GM19455 (cell line): ENCODE measurements at regions not wholly inside any gene's neighbourhood (a gene's known extent, or its start where the extent isn't known, plus 50 kb on each side); places are given as distances from the start of the nearest gene placed in this dataset.

Source experiments
- ATAC-seq: cut with Tn5 transposase; IDR thresholded peaks from one replicate; pipeline ENCODE4 v1.9.1; 2021; ENCODE audit not compliant: unreplicated experiment

GRCh38 chr1:195005338-195005737 lies 1602.9 kb downstream of the KCNT2 start:
- ATAC-seq = no peak

- ATAC-seq = no peak
These were observed 1617.8 kb downstream of the KCNT2 start for GRCh38 chr1:194990483-194990882.

- ATAC-seq = no peak
These were observed 1632.3 kb downstream of the KCNT2 start for GRCh38 chr1:194975913-194976312.

GRCh38 chr1:194968916-194969315 lies 1639.3 kb downstream of the KCNT2 start:
- ATAC-seq = no peak

- no peak for ATAC-seq
These were observed 1648.4 kb downstream of the KCNT2 start for GRCh38 chr1:194959795-194960194.

- ATAC-seq = no peak
These were observed 1656.1 kb downstream of the KCNT2 start for GRCh38 chr1:194952171-194952570.

GRCh38 chr1:194950584-194950983 lies 1657.7 kb downstream of the KCNT2 start:
- no peak for ATAC-seq

GRCh38 chr1:194940336-194941030 lies 1667.8 kb downstream of the KCNT2 start:
- ATAC-seq = no peak

- ATAC-seq = no peak
These were observed 1672.4 kb downstream of the KCNT2 start for GRCh38 chr1:194935864-194936263.

- no peak for ATAC-seq
These were observed 1677.1 kb downstream of the KCNT2 start for GRCh38 chr1:194931166-194931565.

GRCh38 chr1:194930132-194930531 lies 1678.1 kb downstream of the KCNT2 start:
- no peak for ATAC-seq

- ATAC-seq = no peak
These were observed 1678.9 kb downstream of the KCNT2 start for GRCh38 chr1:194929357-194929756.

- no peak for ATAC-seq
These were observed 1689.1 kb downstream of the KCNT2 start for GRCh38 chr1:194919146-194919545.

- no peak for ATAC-seq
These were observed 1690.5 kb downstream of the KCNT2 start for GRCh38 chr1:194917769-194918168.

GRCh38 chr1:194908643-194909042 lies 1699.6 kb downstream of the KCNT2 start:
- no peak for ATAC-seq

- no peak for ATAC-seq
These were observed 1704.7 kb downstream of the KCNT2 start for GRCh38 chr1:194903524-194903923.

GRCh38 chr1:194889310-194889709 lies 1702.9 kb upstream of the B3GALT2 start:
- no peak for ATAC-seq

GRCh38 chr1:194870860-194871259 lies 1684.4 kb upstream of the B3GALT2 start:
- ATAC-seq = no peak

GRCh38 chr1:194866153-194866552 lies 1679.7 kb upstream of the B3GALT2 start:
- no peak for ATAC-seq

GRCh38 chr1:194865383-194865782 lies 1679.0 kb upstream of the B3GALT2 start:
- ATAC-seq = no peak

GRCh38 chr1:194862129-194862528 lies 1675.7 kb upstream of the B3GALT2 start:
- no peak for ATAC-seq

- no peak for ATAC-seq
These were observed 1674.1 kb upstream of the B3GALT2 start for GRCh38 chr1:194860248-194861201.
